A549 (cell line): ENCODE measurements at regions not wholly inside any gene's neighbourhood (a gene's known extent, or its start where the extent isn't known, plus 50 kb on each side); places are given as distances from the start of the nearest gene placed in this dataset.

Source experiments
- ATAC-seq, 2 experiments: fragments of 200-7000 bp in 1 of 2; fragments of >200 bp in 1 of 2; cut with Nextera tagmentation in 1 of 2; cut with Tn5 transposase in 1 of 2; 3 replicates each; pipeline versions ENCODE4 v1.8.0 to v1.9.1; 2018 to 2020; ENCODE audit warnings: mild to moderate bottlenecking in 1 of 2, moderate library complexity in 1 of 2
- CTCF ChIA-PET: fragments of 300-600 bp; sonication (Branson Sonifier 250); formaldehyde crosslinking; extraction: SDS; loops from one replicate; lab custom pipeline; 2021; ENCODE audit warnings: antibody characterized with exemption, inconsistent platforms; lab: Yijun Ruan, JAX
- POLR2A ChIA-PET: fragments of 350-600 bp; formaldehyde crosslinking; extraction: SDS; loops from one replicate; lab custom pipeline; 2021; ENCODE audit warnings: antibody characterized with exemption, inconsistent platforms; lab: Yijun Ruan, JAX
- DNase-seq, 2 experiments: peaks; one replicate each; pipeline versions ENCODE4 v3.0.0 to v3.0.0-alpha.2; 2011 to 2016; ENCODE audit warnings: low read depth in 1 of 2, low spot score in 1 of 2
- FAIRE-seq: peaks from 2 replicates; lab custom pipeline; 2011; peaks lifted over from hg19 to GRCh38; lab: Jason Lieb, UNC
- H3K27ac ChIP-seq, 2 experiments: fragments of >200 bp; sonication (Bioruptor Twin); formaldehyde crosslinking; 3 replicates each; pipeline ENCODE4 v1.5.1; 2016 to 2017
- H3K4me1 ChIP-seq: fragments of >200 bp; sonication (Bioruptor Twin); formaldehyde crosslinking; 3 replicates; pipeline ENCODE4 v1.6.1; 2016
- H3K4me2 ChIP-seq: fragments of >200 bp; sonication (Bioruptor Twin); formaldehyde crosslinking; 3 replicates; pipeline ENCODE4 v1.6.1; 2016
- H3K4me3 ChIP-seq: fragments of >200 bp; sonication (Bioruptor Twin); formaldehyde crosslinking; 3 replicates; pipeline ENCODE4 v1.5.1; 2016
- H3K9me3 ChIP-seq: fragments of >200 bp; sonication (Bioruptor Twin); formaldehyde crosslinking; 3 replicates; pipeline ENCODE4 v1.6.1; 2016
- CBX8 ChIP-seq: fragments of 200-600 bp; sonication (generic); IDR thresholded peaks from 2 replicates; pipeline ENCODE4 v1.6.1; 2016
- CEBPB ChIP-seq, 2 experiments: fragments of >200 bp in 1 of 2; sonication (Bioruptor Twin) in 1 of 2; formaldehyde crosslinking in 1 of 2; IDR thresholded peaks; 2 replicates each; pipeline ENCODE4 v1.6.1; 2012 to 2016
- CHD2 ChIP-seq: fragments of 150-350 bp; IDR thresholded peaks from 2 replicates; pipeline ENCODE4 v1.6.1; 2014; ENCODE audit warnings: low read length; ENCODE audit not compliant: partially characterized antibody
- EHF ChIP-seq: fragments of 250-450 bp; sonication (Bioruptor Pico); IDR thresholded peaks from 2 replicates; pipeline ENCODE4 v1.5.0; 2020; ENCODE audit warnings: mild to moderate bottlenecking
- ESRRA ChIP-seq: fragments of 150-350 bp; IDR thresholded peaks from 2 replicates; pipeline ENCODE4 v1.6.1; 2014; ENCODE audit warnings: mild to moderate bottlenecking, low read length, borderline replicate concordance
- JUN ChIP-seq, 2 experiments: fragments of >200 bp; sonication (Bioruptor Twin); formaldehyde crosslinking; IDR thresholded peaks; 2 replicates in 1 of 2; 3 replicates in 1 of 2; pipeline ENCODE4 v1.6.1; 2016 to 2017
- KDM1A ChIP-seq: fragments of 200-600 bp; sonication (generic); IDR thresholded peaks from 2 replicates; pipeline ENCODE4 v1.6.1; 2016; ENCODE audit warnings: low read depth, mild to moderate bottlenecking
- MAFK ChIP-seq: fragments of 450-650 bp; IDR thresholded peaks from 2 replicates; pipeline ENCODE4 v1.6.1; 2014; ENCODE audit not compliant: partially characterized antibody
- MYC ChIP-seq: IDR thresholded peaks from 2 replicates; pipeline ENCODE4 v1.6.1; 2012; ENCODE audit warnings: mild to moderate bottlenecking, inconsistent platforms, low read length, improper control_type of control experiment, borderline replicate concordance
- POLR2A ChIP-seq: IDR thresholded peaks from 2 replicates; pipeline ENCODE4 v1.6.1; 2012; ENCODE audit warnings: mild to moderate bottlenecking, low read length
- RFX5 ChIP-seq: fragments of 450-650 bp; IDR thresholded peaks from 2 replicates; pipeline ENCODE4 v1.7.1; 2014; ENCODE audit warnings: antibody characterized with exemption, mild to moderate bottlenecking, moderate library complexity
- SREBF2 ChIP-seq: fragments of 450-650 bp; IDR thresholded peaks from 2 replicates; pipeline ENCODE4 v1.6.1; 2014; ENCODE audit warnings: mild to moderate bottlenecking, moderate library complexity
- TP53 ChIP-seq: fragments of 250-450 bp; sonication (Bioruptor Pico); IDR thresholded peaks from 2 replicates; pipeline ENCODE4 v1.5.0; 2021; ENCODE audit warnings: mild to moderate bottlenecking, moderate library complexity
- ZC3H11A ChIP-seq: fragments of 450-650 bp; IDR thresholded peaks from 2 replicates; pipeline ENCODE4 v1.6.1; 2014; ENCODE audit warnings: antibody characterized with exemption, mild to moderate bottlenecking
- ZNF302 ChIP-seq: fragments of 250-450 bp; sonication (Bioruptor Pico); IDR thresholded peaks from 2 replicates; pipeline ENCODE4 v1.9.0; 2021; ENCODE audit warnings: inconsistent platforms, mild to moderate bottlenecking, moderate library complexity
- ZSCAN20 ChIP-seq: fragments of 250-450 bp; sonication (Bioruptor Pico); IDR thresholded peaks from 2 replicates; pipeline ENCODE4 v1.8.0; 2022; ENCODE audit warnings: mild to moderate bottlenecking, moderate library complexity
- WGBS: methylation state at CpG from one replicate; pipeline ENCODE4 v1.1.6; 2017; ENCODE audit errors: missing lambda C conversion rate; 5-methylcytosine and 5-hydroxymethylcytosine counted together
- TF ChIP-seq, protein P1 (sequence below): IDR thresholded peaks from 2 replicates; pipeline ENCODE4 v1.6.1; 2012; ENCODE audit warnings: low read depth, borderline replicate concordance
- TF ChIP-seq, protein P2 (sequence below): IDR thresholded peaks from 2 replicates; pipeline ENCODE4 v1.6.1; 2012
- TF ChIP-seq, protein P3 (sequence below): fragments of 200-600 bp; sonication (generic); IDR thresholded peaks from 2 replicates; pipeline ENCODE4 v1.6.1; 2016; ENCODE audit warnings: antibody characterized with exemption, mild to moderate bottlenecking, moderate library complexity
- TF ChIP-seq, protein P4 (sequence below): fragments of >200 bp; sonication (Bioruptor Twin); formaldehyde crosslinking; IDR thresholded peaks from 2 replicates; pipeline ENCODE4 v1.6.1; 2016
- TF ChIP-seq, protein P5 (sequence below): fragments of 150-350 bp; IDR thresholded peaks from 2 replicates; pipeline ENCODE4 v1.6.1; 2014; ENCODE audit warnings: low read depth, mild to moderate bottlenecking, low read length

DNA sequence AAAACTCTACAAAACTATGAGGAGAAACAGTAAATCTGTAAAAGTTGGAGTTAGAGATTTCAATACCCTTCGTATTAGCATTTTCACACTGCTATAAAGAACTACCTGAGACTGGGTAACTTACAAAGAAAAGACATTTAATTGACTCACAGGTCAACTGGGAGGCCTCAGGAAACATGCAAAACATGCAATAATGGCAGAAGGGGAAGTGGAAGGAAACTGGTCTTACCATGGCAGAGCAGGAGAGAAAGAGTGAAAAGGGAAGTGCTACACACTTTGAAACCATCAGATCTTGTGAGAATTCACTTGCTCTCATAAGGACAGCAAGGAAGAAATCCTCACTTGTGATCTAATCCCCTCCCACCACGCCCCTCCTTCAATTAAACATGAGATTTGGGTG lies 949.9 kb downstream of the TECRL start:
- no peaks in the 10 kb centered on the region for H3K9me3 ChIP-seq
- 8% methylated on average over 2 of the region's 2 CpGs for WGBS
- no peak for DNase-seq
- H3K27ac ChIP-seq = no peak overlapping the region
- ChIA-PET POLR2A (no interaction called here), CTCF (no interaction called here)
- no peak overlapping the region for H3K4me2 ChIP-seq
- H3K4me1 ChIP-seq = no peaks in the 10 kb centered on the region
- TF ChIP-seq MAFK = no peak
- TF ChIP-seq ZSCAN20 = no peak
- TF ChIP-seq ESRRA = no peak
- TF ChIP-seq JUN (IDR thresholded peaks at IDR 0.05) = no peak
- TF ChIP-seq, protein P1, sequence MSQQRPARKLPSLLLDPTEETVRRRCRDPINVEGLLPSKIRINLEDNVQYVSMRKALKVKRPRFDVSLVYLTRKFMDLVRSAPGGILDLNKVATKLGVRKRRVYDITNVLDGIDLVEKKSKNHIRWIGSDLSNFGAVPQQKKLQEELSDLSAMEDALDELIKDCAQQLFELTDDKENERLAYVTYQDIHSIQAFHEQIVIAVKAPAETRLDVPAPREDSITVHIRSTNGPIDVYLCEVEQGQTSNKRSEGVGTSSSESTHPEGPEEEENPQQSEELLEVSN = no peak
- TF ChIP-seq RFX5 = no peak
- TF ChIP-seq MYC = no peak
- no peak for TF ChIP-seq CHD2
- no peak for TF ChIP-seq CBX8
- TF ChIP-seq ZC3H11A = no peak
- no peak for TF ChIP-seq KDM1A
- TF ChIP-seq, protein P2, sequence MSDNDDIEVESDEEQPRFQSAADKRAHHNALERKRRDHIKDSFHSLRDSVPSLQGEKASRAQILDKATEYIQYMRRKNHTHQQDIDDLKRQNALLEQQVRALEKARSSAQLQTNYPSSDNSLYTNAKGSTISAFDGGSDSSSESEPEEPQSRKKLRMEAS = no peak
- TF ChIP-seq, protein P3, sequence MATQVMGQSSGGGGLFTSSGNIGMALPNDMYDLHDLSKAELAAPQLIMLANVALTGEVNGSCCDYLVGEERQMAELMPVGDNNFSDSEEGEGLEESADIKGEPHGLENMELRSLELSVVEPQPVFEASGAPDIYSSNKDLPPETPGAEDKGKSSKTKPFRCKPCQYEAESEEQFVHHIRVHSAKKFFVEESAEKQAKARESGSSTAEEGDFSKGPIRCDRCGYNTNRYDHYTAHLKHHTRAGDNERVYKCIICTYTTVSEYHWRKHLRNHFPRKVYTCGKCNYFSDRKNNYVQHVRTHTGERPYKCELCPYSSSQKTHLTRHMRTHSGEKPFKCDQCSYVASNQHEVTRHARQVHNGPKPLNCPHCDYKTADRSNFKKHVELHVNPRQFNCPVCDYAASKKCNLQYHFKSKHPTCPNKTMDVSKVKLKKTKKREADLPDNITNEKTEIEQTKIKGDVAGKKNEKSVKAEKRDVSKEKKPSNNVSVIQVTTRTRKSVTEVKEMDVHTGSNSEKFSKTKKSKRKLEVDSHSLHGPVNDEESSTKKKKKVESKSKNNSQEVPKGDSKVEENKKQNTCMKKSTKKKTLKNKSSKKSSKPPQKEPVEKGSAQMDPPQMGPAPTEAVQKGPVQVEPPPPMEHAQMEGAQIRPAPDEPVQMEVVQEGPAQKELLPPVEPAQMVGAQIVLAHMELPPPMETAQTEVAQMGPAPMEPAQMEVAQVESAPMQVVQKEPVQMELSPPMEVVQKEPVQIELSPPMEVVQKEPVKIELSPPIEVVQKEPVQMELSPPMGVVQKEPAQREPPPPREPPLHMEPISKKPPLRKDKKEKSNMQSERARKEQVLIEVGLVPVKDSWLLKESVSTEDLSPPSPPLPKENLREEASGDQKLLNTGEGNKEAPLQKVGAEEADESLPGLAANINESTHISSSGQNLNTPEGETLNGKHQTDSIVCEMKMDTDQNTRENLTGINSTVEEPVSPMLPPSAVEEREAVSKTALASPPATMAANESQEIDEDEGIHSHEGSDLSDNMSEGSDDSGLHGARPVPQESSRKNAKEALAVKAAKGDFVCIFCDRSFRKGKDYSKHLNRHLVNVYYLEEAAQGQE = no peak
- TF ChIP-seq TP53 = no peak
- TF ChIP-seq, protein P4, sequence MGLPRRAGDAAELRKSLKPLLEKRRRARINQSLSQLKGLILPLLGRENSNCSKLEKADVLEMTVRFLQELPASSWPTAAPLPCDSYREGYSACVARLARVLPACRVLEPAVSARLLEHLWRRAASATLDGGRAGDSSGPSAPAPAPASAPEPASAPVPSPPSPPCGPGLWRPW = no peak
- TF ChIP-seq, protein P5, sequence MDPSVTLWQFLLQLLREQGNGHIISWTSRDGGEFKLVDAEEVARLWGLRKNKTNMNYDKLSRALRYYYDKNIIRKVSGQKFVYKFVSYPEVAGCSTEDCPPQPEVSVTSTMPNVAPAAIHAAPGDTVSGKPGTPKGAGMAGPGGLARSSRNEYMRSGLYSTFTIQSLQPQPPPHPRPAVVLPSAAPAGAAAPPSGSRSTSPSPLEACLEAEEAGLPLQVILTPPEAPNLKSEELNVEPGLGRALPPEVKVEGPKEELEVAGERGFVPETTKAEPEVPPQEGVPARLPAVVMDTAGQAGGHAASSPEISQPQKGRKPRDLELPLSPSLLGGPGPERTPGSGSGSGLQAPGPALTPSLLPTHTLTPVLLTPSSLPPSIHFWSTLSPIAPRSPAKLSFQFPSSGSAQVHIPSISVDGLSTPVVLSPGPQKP = no peak
- TF ChIP-seq ZNF302 (CRISPR knock-in tag) = no peak
- FAIRE-seq = no peak
- ATAC-seq = no peak
- no peak overlapping the region for H3K4me3 ChIP-seq

DNA sequence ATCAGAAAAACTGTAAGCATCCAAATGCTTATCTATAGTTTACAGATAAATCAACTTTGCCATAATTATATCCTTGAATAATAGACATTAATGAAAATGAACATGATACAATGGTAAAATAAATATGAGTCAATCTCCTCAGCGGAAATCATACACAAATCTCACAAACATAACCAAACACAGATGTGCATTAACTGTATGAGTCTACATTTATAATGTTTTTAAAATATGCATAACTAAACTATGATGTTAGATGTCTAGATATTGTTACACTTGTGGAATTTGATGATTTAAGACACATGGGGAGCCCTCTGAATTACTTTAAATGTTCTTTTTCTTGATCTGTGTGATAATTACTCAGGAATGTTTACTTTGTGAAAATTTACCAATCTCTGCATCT lies 951.2 kb downstream of the TECRL start:
- no peak for DNase-seq
- ATAC-seq = no peak
- no peak for FAIRE-seq
- WGBS = 7% methylated on average over 1 of the region's 1 CpG
- ChIA-PET POLR2A (no interaction called here), CTCF (no interaction called here)
- Histone ChIP-seq H3K4me3 (no peak overlapping the region), H3K9me3 (no peaks in the 10 kb centered on the region), H3K27ac (no peak overlapping the region), H3K4me2 (no peak overlapping the region), H3K4me1 (no peaks in the 10 kb centered on the region)
- TF ChIP-seq CEBPB (IDR thresholded peaks at IDR 0.05) = no peak
- TF ChIP-seq SREBF2 = no peak
- TF ChIP-seq POLR2A = no peak
- TF ChIP-seq MAFK = no peak
- TF ChIP-seq EHF (CRISPR knock-in tag) = no peak

DNA sequence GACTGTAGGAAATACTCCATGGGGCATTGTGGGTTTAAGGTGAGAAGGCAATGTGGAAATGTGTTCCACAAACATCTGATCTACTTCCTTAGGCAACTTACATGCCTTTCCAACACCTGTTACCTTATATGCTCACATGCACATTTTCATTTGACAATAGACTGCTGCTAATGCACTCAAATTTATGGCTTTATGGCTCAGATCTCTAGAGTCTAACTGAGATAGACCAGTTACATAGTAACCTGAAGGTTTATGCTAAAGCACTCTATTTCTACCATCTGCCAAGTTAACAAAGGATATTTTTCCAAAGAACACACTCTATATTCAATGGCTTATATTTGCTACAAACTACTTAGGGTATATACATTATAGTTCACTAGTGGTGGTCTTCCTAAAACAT lies 969.0 kb downstream of the TECRL start:
- DNase-seq (no peak), ATAC-seq (no peak), FAIRE-seq (no peak)
- Histone ChIP-seq H3K4me3 (no peak overlapping the region), H3K4me2 (no peak overlapping the region), H3K27ac (no peak overlapping the region), H3K9me3 (no peaks in the 10 kb centered on the region), H3K4me1 (no peaks in the 10 kb centered on the region)
- ChIA-PET POLR2A (no interaction called here), CTCF (no interaction called here)
- TF ChIP-seq SREBF2 = no peak
- TF ChIP-seq, protein P2 = no peak
